IMR-90 (cell line): ENCODE measurements at regions not wholly inside any gene's neighbourhood (a gene's known extent, or its start where the extent isn't known, plus 50 kb on each side); places are given as distances from the start of the nearest gene placed in this dataset.

Experiments
- ATAC-seq: fragments of 200-7000 bp; cut with Tn5 transposase; 2 replicates; pipeline ENCODE4 v1.9.1; 2020; ENCODE audit warnings: low read depth, mild to moderate bottlenecking, moderate library complexity
- BruUV-seq: library from RNA; stranded (reverse); fragments of 400-500 nt; replicated peaks from 2 replicates; lab custom pipeline; 2021; lab: Mats Ljungman, UMichigan
- CTCF ChIA-PET: fragments of 300-600 bp; formaldehyde crosslinking; extraction: SDS; loops from one replicate; lab custom pipeline; 2021; ENCODE audit warnings: antibody characterized with exemption; lab: Yijun Ruan, JAX
- POLR2A ChIA-PET: fragments of 300-600 bp; sonication (Branson Sonifier 250); formaldehyde crosslinking; loops from one replicate; lab custom pipeline; 2022; ENCODE audit warnings: antibody characterized with exemption; ENCODE audit not compliant: unreplicated experiment; lab: Charles Lee
- DNase-seq: peaks from one replicate; pipeline ENCODE4 v3.0.0; 2013
- H2AFZ ChIP-seq: replicated peaks from 2 replicates; pipeline ENCODE3; 2013; ENCODE audit warnings: low read length, mild to moderate bottlenecking; ENCODE audit not compliant: poor library complexity
- H2AK5ac ChIP-seq: 2 replicates; pipeline ENCODE4 v1.6.1; 2013; ENCODE audit warnings: low read depth, low read length, inconsistent platforms
- H2AK9ac ChIP-seq: replicated peaks from 2 replicates; pipeline ENCODE3; 2013; ENCODE audit warnings: mild to moderate bottlenecking, low read depth, low read length, moderate library complexity; ENCODE audit not compliant: poor library complexity
- H2BK120ac ChIP-seq: 2 replicates; pipeline ENCODE4 v1.6.1; 2013; ENCODE audit warnings: low read depth, low read length, inconsistent platforms
- H2BK15ac ChIP-seq: 3 replicates; pipeline ENCODE4 v1.6.1; 2013; ENCODE audit warnings: low read depth, low read length, inconsistent platforms
- H2BK20ac ChIP-seq: 2 replicates; pipeline ENCODE4 v1.6.1; 2013; ENCODE audit warnings: low read depth, mild to moderate bottlenecking, inconsistent platforms, low read length, moderate library complexity
- H2BK5ac ChIP-seq: 2 replicates; pipeline ENCODE4 v1.6.1; 2013; ENCODE audit warnings: mild to moderate bottlenecking, low read depth, low read length, inconsistent platforms; ENCODE audit not compliant: poor library complexity, severe bottlenecking
- H3K14ac ChIP-seq: replicated peaks from 2 replicates; pipeline ENCODE4 v1.6.1; 2013; ENCODE audit warnings: low read depth, low read length, inconsistent platforms
- H3K18ac ChIP-seq: 2 replicates; pipeline ENCODE4 v1.6.1; 2013; ENCODE audit warnings: low read depth, low read length, control low read depth
- H3K23ac ChIP-seq: 2 replicates; pipeline ENCODE4 v1.6.1; 2013; ENCODE audit warnings: low read depth, low read length, inconsistent platforms
- H3K27ac ChIP-seq: 2 replicates; pipeline ENCODE4 v1.5.1; 2013; ENCODE audit warnings: mild to moderate bottlenecking, control low read depth, low read length; ENCODE audit not compliant: insufficient read depth
- H3K27me3 ChIP-seq: 2 replicates; pipeline ENCODE4 v1.6.1; 2013; ENCODE audit warnings: low read length; ENCODE audit not compliant: control insufficient read depth, insufficient read depth
- H3K36me3 ChIP-seq: 2 replicates; pipeline ENCODE4 v1.6.1; 2013; ENCODE audit warnings: low read length, mixed read lengths; ENCODE audit not compliant: control insufficient read depth, insufficient read depth
- H3K4ac ChIP-seq: 2 replicates; pipeline ENCODE4 v1.6.1; 2013; ENCODE audit warnings: low read depth, low read length, inconsistent platforms
- H3K4me1 ChIP-seq: 2 replicates; pipeline ENCODE4 v1.6.1; 2013; ENCODE audit warnings: low read length, mixed read lengths; ENCODE audit not compliant: control insufficient read depth, insufficient read depth
- H3K4me2 ChIP-seq: 2 replicates; pipeline ENCODE4 v1.6.1; 2013; ENCODE audit warnings: low read depth, mild to moderate bottlenecking, control low read depth, low read length, moderate library complexity
- H3K4me3 ChIP-seq: 2 replicates; pipeline ENCODE4 v1.5.1; 2013; ENCODE audit warnings: low read depth, mild to moderate bottlenecking, control low read depth, low read length, moderate library complexity; ENCODE audit not compliant: insufficient read depth
- H3K56ac ChIP-seq: 2 replicates; pipeline ENCODE4 v1.6.1; 2013; ENCODE audit warnings: low read length, inconsistent platforms; ENCODE audit not compliant: insufficient read depth; ENCODE audit errors: extremely low read depth
- H3K79me1 ChIP-seq, 2 experiments: 2 replicates each; pipeline ENCODE4 v1.6.1; 2013; ENCODE audit warnings: low read length in 2 of 2, inconsistent platforms in 1 of 2, low read depth in 1 of 2
- H3K9ac ChIP-seq: 2 replicates; pipeline ENCODE4 v1.6.1; 2013; ENCODE audit warnings: low read depth, low read length, control low read depth
- H3K9me1 ChIP-seq: 2 replicates; pipeline ENCODE4 v1.6.1; 2013; ENCODE audit warnings: low read length, inconsistent platforms; ENCODE audit not compliant: insufficient read depth
- H3K9me3 ChIP-seq: 2 replicates; pipeline ENCODE4 v1.6.1; 2013; ENCODE audit warnings: low read length; ENCODE audit not compliant: control insufficient read depth, insufficient read depth
- H4K20me1 ChIP-seq: 2 replicates; pipeline ENCODE4 v1.6.1; 2013; ENCODE audit warnings: low read length, inconsistent platforms; ENCODE audit not compliant: insufficient read depth
- H4K5ac ChIP-seq: 2 replicates; pipeline ENCODE4 v1.6.1; 2013; ENCODE audit warnings: mild to moderate bottlenecking, low read depth, low read length, control low read depth
- H4K8ac ChIP-seq, 2 experiments: 2 replicates each; pipeline ENCODE4 v1.6.1; 2013; ENCODE audit warnings: low read depth in 2 of 2, low read length in 2 of 2, control low read depth in 1 of 2, inconsistent platforms in 1 of 2
- H4K91ac ChIP-seq: 2 replicates; pipeline ENCODE4 v1.6.1; 2013; ENCODE audit warnings: low read depth, low read length, inconsistent platforms; ENCODE audit not compliant: insufficient read depth
- BHLHE40 ChIP-seq: fragments of 150-350 bp; IDR thresholded peaks from 2 replicates; pipeline ENCODE4 v1.6.1; 2016; ENCODE audit warnings: mild to moderate bottlenecking, low read depth, low read length
- CEBPB ChIP-seq: IDR thresholded peaks from 2 replicates; pipeline ENCODE4 v1.6.1; 2012; ENCODE audit warnings: low read depth, low read length, improper control_type of control experiment
- CHD1 ChIP-seq: IDR thresholded peaks from 2 replicates; pipeline ENCODE4 v1.6.1; 2012; ENCODE audit warnings: low read depth, low read length, improper control_type of control experiment
- FOS ChIP-seq: fragments of 150-350 bp; IDR thresholded peaks from 2 replicates; pipeline ENCODE4 v1.6.1; 2016; ENCODE audit warnings: low read depth, low read length
- MAFK ChIP-seq: IDR thresholded peaks from 2 replicates; pipeline ENCODE4 v1.6.1; 2012; ENCODE audit warnings: low read depth, low read length, improper control_type of control experiment
- MAZ ChIP-seq: IDR thresholded peaks from 2 replicates; pipeline ENCODE4 v1.6.1; 2012; ENCODE audit warnings: low read depth, mild to moderate bottlenecking, low read length, improper control_type of control experiment, moderate library complexity, borderline replicate concordance
- MXI1 ChIP-seq: IDR thresholded peaks from 2 replicates; pipeline ENCODE4 v1.6.1; 2012; ENCODE audit warnings: low read depth, mild to moderate bottlenecking, low read length, moderate library complexity, borderline replicate concordance
- NFE2L2 ChIP-seq: fragments of 150-350 bp; IDR thresholded peaks from 2 replicates; pipeline ENCODE4 v1.6.1; 2016; ENCODE audit warnings: low read depth, mild to moderate bottlenecking, low read length
- POLR2A ChIP-seq: IDR thresholded peaks from 2 replicates; pipeline ENCODE4 v1.6.1; 2012; ENCODE audit warnings: mild to moderate bottlenecking, low read depth, low read length
- RAD21 ChIP-seq: IDR thresholded peaks from 2 replicates; pipeline ENCODE4 v1.6.1; 2012; ENCODE audit warnings: low read length, improper control_type of control experiment
- RCOR1 ChIP-seq: IDR thresholded peaks from 2 replicates; pipeline ENCODE4 v1.6.1; 2012; ENCODE audit warnings: mild to moderate bottlenecking, low read length, improper control_type of control experiment; ENCODE audit not compliant: insufficient replicate concordance
- RFX5 ChIP-seq: IDR thresholded peaks from 2 replicates; pipeline ENCODE4 v1.8.0; 2012; ENCODE audit warnings: low read depth, mild to moderate bottlenecking, low read length, moderate library complexity
- SMC3 ChIP-seq: fragments of 150-350 bp; IDR thresholded peaks from 2 replicates; pipeline ENCODE4 v1.6.1; 2016; ENCODE audit warnings: low read depth, mild to moderate bottlenecking, antibody characterized with exemption, low read length, moderate library complexity
- WGBS, 2 experiments: methylation state at CpG; one replicate each; pipeline versions ENCODE4 v1.1.5 to v1.1.7; 2013; ENCODE audit warnings: missing lambda C conversion rate in 2 of 2; ENCODE audit not compliant: insufficient read length in 1 of 2; ENCODE audit errors: extremely low coverage in 2 of 2; 5-methylcytosine and 5-hydroxymethylcytosine counted together
- dilution Hi-C: fragments of 300-500 bp; cut with HindIII; formaldehyde crosslinking; loops from one replicate; pipeline ENCODE4 v1.14.3; 2018; ENCODE audit warnings: low sequenced_read_pairs; ENCODE audit not compliant: unreplicated experiment
- in situ Hi-C: fragments of 300-500 bp; cut with MboI; formaldehyde crosslinking; loops from 3 replicates; pipeline ENCODE4 v1.14.3; 2019; ENCODE audit warnings: low sequenced_read_pairs, inconsistent platforms, mixed read lengths
- intact Hi-C: fragments of 100-400 bp; cut with micrococcal nuclease; formaldehyde crosslinking; loops from 2 replicates; pipeline ENCODE4 v1.10.0; 2022
- TF ChIP-seq, protein P1 (sequence below): conservative IDR thresholded peaks from 2 replicates; pipeline ENCODE4 v1.5.1; 2012; ENCODE audit warnings: mild to moderate bottlenecking, low read depth, low read length, improper control_type of control experiment
- TF ChIP-seq, protein P2 (sequence below): fragments of 150-350 bp; IDR thresholded peaks from 2 replicates; pipeline ENCODE4 v1.6.1; 2017; ENCODE audit warnings: mild to moderate bottlenecking, antibody characterized with exemption, low read length, low read depth
- TF ChIP-seq, protein P3 (sequence below): fragments of 150-350 bp; IDR thresholded peaks from 2 replicates; pipeline ENCODE4 v1.6.1; 2016; ENCODE audit warnings: low read depth, mild to moderate bottlenecking, low read length, moderate library complexity, borderline replicate concordance

GRCh38 chr15:39488961-39489360, 91.9 kb upstream of the THBS1 start:
- Histone ChIP-seq H3K18ac (peak overlapping the region; percentile 74), H3K27ac (peak overlapping the region; percentile 89; the same call in 1 of the 2 replicates), H2BK20ac (peak overlapping the region; percentile 59; the same call in 1 of the 2 replicates), H4K20me1 (no peaks in the 10 kb centered on the region), H3K9me3 (no peaks in the 10 kb centered on the region), H3K4me1 (peaks cover 13% of the 10 kb centered on the region), H2BK120ac (peak overlapping the region; percentile 41; the same call in 1 of the 2 replicates), H3K36me3 (no peaks in the 10 kb centered on the region), H3K56ac (no peak overlapping the region), H4K91ac (no peak overlapping the region), H3K79me1 (no peaks in the 10 kb centered on the region), H3K9ac (no peak overlapping the region), H4K5ac (peak overlapping the region; percentile 72), H4K8ac (no peak overlapping the region), H3K23ac (peak overlapping the region; percentile 40; the same call in 1 of the 2 replicates), H2AFZ (no peak overlapping the region), H2BK15ac (0 out of 3 replicates have a peak overlapping the region, but pooled peaks have one; percentile 16), H2BK5ac (no peak overlapping the region), H3K4me2 (no peak overlapping the region), H3K9me1 (no peaks in the 10 kb centered on the region), H3K4me3 (no peak overlapping the region), H2AK5ac (peak overlapping the region; percentile 66; the same call in 1 of the 2 replicates), H3K14ac (peak overlapping the region; percentile 33; the same call in 1 of the 2 replicates), H3K4ac (no peak overlapping the region), H3K27me3 (no peaks in the 10 kb centered on the region), H2AK9ac (no peak overlapping the region)
- DNase-seq (no peak), ATAC-seq (no peak)
- POLR2A ChIA-PET: no interaction called here
- no CpG with 5 or more reads among the region's 1 CpG for WGBS, 2 experiments
- BruUV-seq: no TSS peak
- TF ChIP-seq MAZ (no peak), CHD1 (no peak), BHLHE40 (no peak), RCOR1 (no peak), MAFK (no peak), MXI1 (no peak), POLR2A (no peak), NFE2L2 (no peak), RAD21 (no peak), RFX5 (no peak), CEBPB (no peak), SMC3 (no peak), FOS (no peak)
- TF ChIP-seq, protein P1, sequence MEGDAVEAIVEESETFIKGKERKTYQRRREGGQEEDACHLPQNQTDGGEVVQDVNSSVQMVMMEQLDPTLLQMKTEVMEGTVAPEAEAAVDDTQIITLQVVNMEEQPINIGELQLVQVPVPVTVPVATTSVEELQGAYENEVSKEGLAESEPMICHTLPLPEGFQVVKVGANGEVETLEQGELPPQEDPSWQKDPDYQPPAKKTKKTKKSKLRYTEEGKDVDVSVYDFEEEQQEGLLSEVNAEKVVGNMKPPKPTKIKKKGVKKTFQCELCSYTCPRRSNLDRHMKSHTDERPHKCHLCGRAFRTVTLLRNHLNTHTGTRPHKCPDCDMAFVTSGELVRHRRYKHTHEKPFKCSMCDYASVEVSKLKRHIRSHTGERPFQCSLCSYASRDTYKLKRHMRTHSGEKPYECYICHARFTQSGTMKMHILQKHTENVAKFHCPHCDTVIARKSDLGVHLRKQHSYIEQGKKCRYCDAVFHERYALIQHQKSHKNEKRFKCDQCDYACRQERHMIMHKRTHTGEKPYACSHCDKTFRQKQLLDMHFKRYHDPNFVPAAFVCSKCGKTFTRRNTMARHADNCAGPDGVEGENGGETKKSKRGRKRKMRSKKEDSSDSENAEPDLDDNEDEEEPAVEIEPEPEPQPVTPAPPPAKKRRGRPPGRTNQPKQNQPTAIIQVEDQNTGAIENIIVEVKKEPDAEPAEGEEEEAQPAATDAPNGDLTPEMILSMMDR: no peak
- TF ChIP-seq, protein P2, sequence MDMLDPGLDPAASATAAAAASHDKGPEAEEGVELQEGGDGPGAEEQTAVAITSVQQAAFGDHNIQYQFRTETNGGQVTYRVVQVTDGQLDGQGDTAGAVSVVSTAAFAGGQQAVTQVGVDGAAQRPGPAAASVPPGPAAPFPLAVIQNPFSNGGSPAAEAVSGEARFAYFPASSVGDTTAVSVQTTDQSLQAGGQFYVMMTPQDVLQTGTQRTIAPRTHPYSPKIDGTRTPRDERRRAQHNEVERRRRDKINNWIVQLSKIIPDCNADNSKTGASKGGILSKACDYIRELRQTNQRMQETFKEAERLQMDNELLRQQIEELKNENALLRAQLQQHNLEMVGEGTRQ: no peak
- TF ChIP-seq, protein P3, sequence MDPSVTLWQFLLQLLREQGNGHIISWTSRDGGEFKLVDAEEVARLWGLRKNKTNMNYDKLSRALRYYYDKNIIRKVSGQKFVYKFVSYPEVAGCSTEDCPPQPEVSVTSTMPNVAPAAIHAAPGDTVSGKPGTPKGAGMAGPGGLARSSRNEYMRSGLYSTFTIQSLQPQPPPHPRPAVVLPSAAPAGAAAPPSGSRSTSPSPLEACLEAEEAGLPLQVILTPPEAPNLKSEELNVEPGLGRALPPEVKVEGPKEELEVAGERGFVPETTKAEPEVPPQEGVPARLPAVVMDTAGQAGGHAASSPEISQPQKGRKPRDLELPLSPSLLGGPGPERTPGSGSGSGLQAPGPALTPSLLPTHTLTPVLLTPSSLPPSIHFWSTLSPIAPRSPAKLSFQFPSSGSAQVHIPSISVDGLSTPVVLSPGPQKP: no peak
- dilution Hi-C loops: no loop called here
- CTCF ChIA-PET: no interaction called here
- in situ Hi-C loops: no loop called here
- intact Hi-C loops: no loop called here
